Testis (tissue), 2 donors: ENCODE measurements at regions not wholly inside any gene's neighbourhood (a gene's known extent, or its start where the extent isn't known, plus 50 kb on each side); places are given as distances from the start of the nearest gene placed in this dataset.
A peak's percentile ranks its signal among the peaks of the same experiment; 100 is the strongest.
"Not testable (repeated sequence)": the region's sequence is repeated elsewhere in the genome, so short reads cannot be mapped to it uniquely, and the experiment has no call there.

Experiments
- DNase-seq: peaks from one replicate; pipeline ENCODE4 v3.0.0-alpha.2; 2019
- H3K27ac ChIP-seq, 2 donors: fragments of 200-600 bp; sonication (generic); one replicate each; pipeline ENCODE4 v1.5.1; 2019
- H3K27me3 ChIP-seq: fragments of 200-600 bp; sonication (generic); one replicate; pipeline ENCODE4 v1.5.1; 2019
- H3K36me3 ChIP-seq: fragments of 200-600 bp; sonication (generic); one replicate; pipeline ENCODE4 v1.5.1; 2017; ENCODE audit warnings: low read depth; ENCODE audit errors: missing control alignments
- H3K4me1 ChIP-seq: fragments of 200-600 bp; sonication (generic); one replicate; pipeline ENCODE4 v1.5.1; 2019
- H3K4me3 ChIP-seq, 2 donors: fragments of 200-600 bp; sonication (generic); one replicate each; pipeline ENCODE4 v1.5.1; 2017 to 2019
- H3K9me3 ChIP-seq: fragments of 200-600 bp; sonication (generic); one replicate; pipeline ENCODE4 v1.5.1; 2017
- POLR2A ChIP-seq: fragments of 450-650 bp; IDR thresholded peaks from one replicate; pipeline ENCODE4 v1.6.1; 2017; ENCODE audit warnings: antibody characterized with exemption, mild to moderate bottlenecking, moderate library complexity
- WGBS, 2 donors: methylation state at CpG; one replicate each; pipeline ENCODE4 v1.1.5; 2018; 5-methylcytosine and 5-hydroxymethylcytosine counted together
- intact Hi-C: fragments of 100-400 bp; cut with DNase I; formaldehyde crosslinking; loops from one replicate; pipeline ENCODE4 v1.15.1; 2023; ENCODE audit warnings: low total_unique reads
- TF ChIP-seq, protein P1 (sequence below), 3 experiments: fragments of 450-650 bp in 2 of 3; fragments of 200-600 bp in 1 of 3; sonication (generic) in 1 of 3; IDR thresholded peaks; one replicate each; pipeline ENCODE4 v1.5.1; 2016 to 2019; ENCODE audit warnings: antibody characterized with exemption in 3 of 3, mild to moderate bottlenecking in 2 of 3, moderate library complexity in 1 of 3

DNA sequence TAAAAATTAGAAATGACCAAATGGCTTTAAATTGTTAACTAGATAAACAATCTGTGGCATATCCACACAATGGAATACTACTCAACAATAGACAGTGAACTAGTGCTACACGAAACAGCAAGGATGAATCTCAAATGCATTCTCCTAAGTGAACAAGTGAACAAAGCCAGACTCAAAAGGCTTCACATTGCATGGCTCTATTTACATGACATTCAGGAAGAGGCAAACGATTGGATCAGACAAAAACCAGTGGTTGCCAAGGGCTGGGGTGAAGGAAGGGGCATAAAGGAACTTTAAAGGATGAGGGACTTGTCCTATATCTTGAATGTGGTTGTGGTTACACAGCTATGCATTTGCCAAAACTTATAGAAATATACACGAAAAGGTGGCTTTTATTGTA lies 184.3 kb downstream of the RPIA start:
- WGBS, 2 donors = 64 to 66% methylated on average over 3 of the region's 3 CpGs
- no peaks in the 10 kb centered on the region for H3K36me3 ChIP-seq
- intact Hi-C loops = no loop called here
- no peak overlapping the region for H3K4me3 ChIP-seq
- DNase-seq = no peak
- H3K27me3 ChIP-seq = no peaks in the 10 kb centered on the region
- TF ChIP-seq POLR2A = no peak
- TF ChIP-seq, protein P1, sequence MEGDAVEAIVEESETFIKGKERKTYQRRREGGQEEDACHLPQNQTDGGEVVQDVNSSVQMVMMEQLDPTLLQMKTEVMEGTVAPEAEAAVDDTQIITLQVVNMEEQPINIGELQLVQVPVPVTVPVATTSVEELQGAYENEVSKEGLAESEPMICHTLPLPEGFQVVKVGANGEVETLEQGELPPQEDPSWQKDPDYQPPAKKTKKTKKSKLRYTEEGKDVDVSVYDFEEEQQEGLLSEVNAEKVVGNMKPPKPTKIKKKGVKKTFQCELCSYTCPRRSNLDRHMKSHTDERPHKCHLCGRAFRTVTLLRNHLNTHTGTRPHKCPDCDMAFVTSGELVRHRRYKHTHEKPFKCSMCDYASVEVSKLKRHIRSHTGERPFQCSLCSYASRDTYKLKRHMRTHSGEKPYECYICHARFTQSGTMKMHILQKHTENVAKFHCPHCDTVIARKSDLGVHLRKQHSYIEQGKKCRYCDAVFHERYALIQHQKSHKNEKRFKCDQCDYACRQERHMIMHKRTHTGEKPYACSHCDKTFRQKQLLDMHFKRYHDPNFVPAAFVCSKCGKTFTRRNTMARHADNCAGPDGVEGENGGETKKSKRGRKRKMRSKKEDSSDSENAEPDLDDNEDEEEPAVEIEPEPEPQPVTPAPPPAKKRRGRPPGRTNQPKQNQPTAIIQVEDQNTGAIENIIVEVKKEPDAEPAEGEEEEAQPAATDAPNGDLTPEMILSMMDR (IDR thresholded peaks at IDR 0.05) = no peak
- H3K27ac ChIP-seq = no peak overlapping the region
- H3K4me1 ChIP-seq = no peaks in the 10 kb centered on the region
- H3K9me3 ChIP-seq = no peaks in the 10 kb centered on the region

- TF ChIP-seq POLR2A = no peak
- TF ChIP-seq, protein P1 (IDR thresholded peaks at IDR 0.05) = peak; percentile 57 to 81 (median 65)
- DNase-seq = peak; percentile 70
These were observed 189.0 kb downstream of the RPIA start for GRCh38 chr2:88880441-88880953.

GRCh38 chr2:88885275-88885674 lies 193.8 kb downstream of the RPIA start:
- WGBS, 2 donors = 64 to 68% methylated on average over 3 of the region's 3 CpGs

More at GRCh38 chr2:88880441-88880953, 189.0 kb downstream of the RPIA start:
- no peaks in the 10 kb centered on the region for H3K27me3 ChIP-seq
- peak overlapping the region in 1 of 2 donors; percentile 11 for H3K4me3 ChIP-seq
- H3K4me1 ChIP-seq = no peaks in the 10 kb centered on the region
- H3K9me3 ChIP-seq = no peaks in the 10 kb centered on the region
- intact Hi-C loops = no loop called here
- H3K27ac ChIP-seq = no peak overlapping the region
- H3K36me3 ChIP-seq = no peaks in the 10 kb centered on the region
- 0 to 1% methylated on average over 11 of the region's 11 CpGs for WGBS, 2 donors

GRCh38 chr2:88885679-88886416 lies 194.4 kb downstream of the RPIA start:
- H3K4me3 ChIP-seq = no peak overlapping the region

More at GRCh38 chr2:88885275-88885674, 193.8 kb downstream of the RPIA start:
- Histone ChIP-seq H3K4me1 (no peaks in the 10 kb centered on the region), H3K27me3 (no peaks in the 10 kb centered on the region), H3K36me3 (no peaks in the 10 kb centered on the region), H3K4me3 (no peak overlapping the region), H3K27ac (no peak overlapping the region), H3K9me3 (no peaks in the 10 kb centered on the region)
- DNase-seq = no peak
- intact Hi-C loops = no loop called here
- TF ChIP-seq, protein P1 (IDR thresholded peaks at IDR 0.05) = no peak
- no peak for TF ChIP-seq POLR2A

GRCh38 chr2:88887466-88887865 lies 196.0 kb downstream of the RPIA start:
- H3K9me3 ChIP-seq, intact Hi-C loops, H3K4me3 ChIP-seq, DNase-seq, H3K27me3 ChIP-seq, H3K36me3 ChIP-seq, H3K4me1 ChIP-seq, H3K27ac ChIP-seq: not testable (repeated sequence)
- WGBS, 2 donors = 80 to 86% methylated on average over 5 of the region's 5 CpGs

More at GRCh38 chr2:88885679-88886416, 194.4 kb downstream of the RPIA start:
- intact Hi-C loops = no loop called here
- no peaks in the 10 kb centered on the region for H3K9me3 ChIP-seq
- DNase-seq = no peak
- TF ChIP-seq POLR2A = no peak
- TF ChIP-seq, protein P1 (IDR thresholded peaks at IDR 0.05) = no peak
- no peak overlapping the region for H3K27ac ChIP-seq
- H3K36me3 ChIP-seq = no peaks in the 10 kb centered on the region
- WGBS, 2 donors = 66 to 69% methylated on average over 11 of the region's 11 CpGs
- H3K27me3 ChIP-seq = no peaks in the 10 kb centered on the region
- no peaks in the 10 kb centered on the region for H3K4me1 ChIP-seq
